Vagina (tissue), 2 donors: ENCODE measurements at regions not wholly inside any gene's neighbourhood (a gene's known extent, or its start where the extent isn't known, plus 50 kb on each side); places are given as distances from the start of the nearest gene placed in this dataset.

Experiments
- CTCF ChIP-seq, 3 experiments: fragments of 450-650 bp in 2 of 3; fragments of 200-600 bp in 1 of 3; sonication (generic) in 1 of 3; IDR thresholded peaks; one replicate each; pipeline ENCODE4 v1.5.1; 2017 to 2019; ENCODE audit warnings: antibody characterized with exemption in 3 of 3, mild to moderate bottlenecking in 2 of 3, moderate library complexity in 2 of 3
- POLR2A ChIP-seq, 2 donors: fragments of 450-650 bp; IDR thresholded peaks; one replicate each; pipeline ENCODE4 v1.6.1; 2017; ENCODE audit warnings: antibody characterized with exemption in 2 of 2, mild to moderate bottlenecking in 2 of 2, moderate library complexity in 2 of 2

- TF ChIP-seq CTCF (IDR thresholded peaks at IDR 0.05) (no peak), POLR2A (IDR thresholded peaks at IDR 0.05) (no peak)
These were observed 162.9 kb upstream of the ZNF516 start for GRCh38 chr18:76657911-76658470.
